NCI-H345 treated with DMSO at 0.1 percent for 48 hours (cell line): ENCODE measurements at regions not wholly inside any gene's neighbourhood (a gene's known extent, or its start where the extent isn't known, plus 50 kb on each side); places are given as distances from the start of the nearest gene placed in this dataset.
"Not testable (repeated sequence)": the region's sequence is repeated elsewhere in the genome, so short reads cannot be mapped to it uniquely, and the experiment has no call there.

ENCODE experiments used
- DNase-seq: peaks from one replicate; lab custom pipeline; 2025; ENCODE audit not compliant: unreplicated experiment; lab: John Stamatoyannopoulos, UW

GRCh38 chr6:150495126-150495525, 104.6 kb upstream of the PLEKHG1 start:
- DNase-seq = no peak

- no peak for DNase-seq
These were observed 103.1 kb upstream of the PLEKHG1 start for GRCh38 chr6:150496629-150497028.

GRCh38 chr6:150499882-150500312, 99.8 kb upstream of the PLEKHG1 start:
- no peak for DNase-seq

- DNase-seq = not testable (repeated sequence)
These were observed 99.1 kb upstream of the PLEKHG1 start for GRCh38 chr6:150500568-150500967.

GRCh38 chr6:150503041-150503440, 96.6 kb upstream of the PLEKHG1 start:
- DNase-seq = no peak

GRCh38 chr6:150503586-150504339, 95.9 kb upstream of the PLEKHG1 start:
- DNase-seq = no peak

- not testable (repeated sequence) for DNase-seq
These were observed 92.3 kb upstream of the PLEKHG1 start for GRCh38 chr6:150507361-150507760.

- no peak for DNase-seq
These were observed 89.1 kb upstream of the PLEKHG1 start for GRCh38 chr6:150510576-150510975.

GRCh38 chr6:150511313-150511712, 88.4 kb upstream of the PLEKHG1 start:
- no peak for DNase-seq

GRCh38 chr6:150514806-150515380, 84.8 kb upstream of the PLEKHG1 start:
- DNase-seq = no peak

GRCh38 chr6:150516199-150516598, 83.5 kb upstream of the PLEKHG1 start:
- DNase-seq = no peak

GRCh38 chr6:150517175-150517574, 82.5 kb upstream of the PLEKHG1 start:
- no peak for DNase-seq

- DNase-seq = no peak
These were observed 78.2 kb upstream of the PLEKHG1 start for GRCh38 chr6:150521482-150521881.

- DNase-seq = not testable (repeated sequence)
These were observed 76.5 kb upstream of the PLEKHG1 start for GRCh38 chr6:150523216-150523615.

GRCh38 chr6:150525300-150525699, 74.4 kb upstream of the PLEKHG1 start:
- no peak for DNase-seq

GRCh38 chr6:150527100-150527499, 72.6 kb upstream of the PLEKHG1 start:
- no peak for DNase-seq

GRCh38 chr6:150528648-150529285, 70.9 kb upstream of the PLEKHG1 start:
- DNase-seq = no peak

- DNase-seq = no peak
These were observed 70.0 kb upstream of the PLEKHG1 start for GRCh38 chr6:150529646-150530045.

GRCh38 chr6:150531957-150532356, 67.7 kb upstream of the PLEKHG1 start:
- DNase-seq = no peak

GRCh38 chr6:150534553-150534952, 65.1 kb upstream of the PLEKHG1 start:
- DNase-seq = no peak

- DNase-seq = peak; percentile 38
These were observed 64.4 kb upstream of the PLEKHG1 start for GRCh38 chr6:150535151-150535804.

- no peak for DNase-seq
These were observed 63.9 kb upstream of the PLEKHG1 start for GRCh38 chr6:150535818-150536220.
